HCT116 (cell line): ENCODE measurements at regions not wholly inside any gene's neighbourhood (a gene's known extent, or its start where the extent isn't known, plus 50 kb on each side); places are given as distances from the start of the nearest gene placed in this dataset.

Experiments used
- ATAC-seq: fragments of 200-7000 bp; cut with Tn5 transposase; 2 replicates; pipeline ENCODE4 v1.9.1; 2020; ENCODE audit warnings: mild to moderate bottlenecking, moderate library complexity
- BruUV-seq: library from RNA; stranded (reverse); fragments of 400-500 nt; replicated peaks from 2 replicates; lab custom pipeline; 2021; lab: Mats Ljungman, UMichigan
- CTCF ChIA-PET: fragments of 300-600 bp; sonication (Branson Sonifier 250); formaldehyde crosslinking; loops from one replicate; lab custom pipeline; 2021; ENCODE audit warnings: antibody characterized with exemption; lab: Charles Lee
- POLR2A ChIA-PET: fragments of 300-600, 350-600 bp; sonication (Branson Sonifier 250); formaldehyde crosslinking; loops from one replicate; lab custom pipeline; 2021; ENCODE audit warnings: antibody characterized with exemption; lab: Charles Lee
- RAD21 ChIA-PET, 2 experiments: fragments of 300-600 bp; sonication (Branson Sonifier 250); formaldehyde crosslinking; loops; one replicate each; lab custom pipeline; 2023; ENCODE audit warnings: low total read pairs in 2 of 2; ENCODE audit not compliant: uncharacterized antibody in 2 of 2, unreplicated experiment in 2 of 2, low non-redundant PET in 1 of 2; lab: Charles Lee
- DNase-seq: peaks from one replicate; pipeline ENCODE4 v3.0.0-alpha.2; 2010; ENCODE audit warnings: low read depth, low spot score
- H2AFZ ChIP-seq: fragments of 200-600 bp; shearing (Covaris generic), sonication (generic); 2 replicates; pipeline ENCODE4 v1.6.1; 2017; ENCODE audit warnings: low read depth, mixed run types, mixed read lengths, antibody characterized with exemption, low read length; ENCODE audit not compliant: poor library complexity, severe bottlenecking
- H3K27ac ChIP-seq: 2 replicates; pipeline ENCODE4 v1.5.1; 2012; ENCODE audit warnings: low read depth, low read length
- H3K27me3 ChIP-seq: fragments of 200-600 bp; sonication (generic); 2 replicates; pipeline ENCODE4 v1.6.1; 2016; ENCODE audit warnings: mixed run types, low read length, mixed read lengths; ENCODE audit not compliant: insufficient read depth
- H3K36me3 ChIP-seq, 2 experiments: fragments of 200-500 bp in 1 of 2; fragments of 200-600 bp in 1 of 2; sonication (Bioruptor generic) in 1 of 2; sonication (generic) in 1 of 2; 2 replicates each; pipeline versions ENCODE4 v1.5.1 to v1.6.1; 2014 to 2016; ENCODE audit warnings: low read length in 2 of 2, inconsistent platforms in 1 of 2, mixed read lengths in 1 of 2, mixed run types in 1 of 2; ENCODE audit not compliant: insufficient read depth in 2 of 2, control insufficient read depth in 1 of 2
- H3K4me1 ChIP-seq, 2 experiments: fragments of 200-600 bp in 1 of 2; sonication (generic) in 1 of 2; 2 replicates each; pipeline versions ENCODE4 v1.5.1 to v1.6.1; 2012 to 2017; ENCODE audit warnings: low read length in 2 of 2, inconsistent platforms in 1 of 2, mild to moderate bottlenecking in 1 of 2, mixed read lengths in 1 of 2, mixed run types in 1 of 2, moderate library complexity in 1 of 2; ENCODE audit not compliant: insufficient read depth in 2 of 2, control insufficient read depth in 1 of 2
- H3K4me2 ChIP-seq: fragments of 200-600 bp; sonication (generic); 2 replicates; pipeline ENCODE4 v1.6.1; 2017; ENCODE audit warnings: mixed run types, low read length, mixed read lengths
- H3K4me3 ChIP-seq, 2 experiments: fragments of 200-600 bp in 1 of 2; sonication (generic) in 1 of 2; replicated peaks in 1 of 2; 2 replicates each; pipeline ENCODE4 v1.5.1; 2011 to 2016; ENCODE audit warnings: low read length in 2 of 2, control low read depth in 1 of 2, low read depth in 1 of 2, mild to moderate bottlenecking in 1 of 2, mixed read lengths in 1 of 2, mixed run types in 1 of 2
- H3K79me2 ChIP-seq: fragments of 200-600 bp; sonication (generic); 2 replicates; pipeline ENCODE4 v1.6.1; 2017; ENCODE audit warnings: mild to moderate bottlenecking, mixed run types, low read length, moderate library complexity, mixed read lengths; ENCODE audit not compliant: insufficient read depth
- H3K9ac ChIP-seq: fragments of 200-600 bp; sonication (generic); 2 replicates; pipeline ENCODE4 v1.6.1; 2016; ENCODE audit warnings: low read length, mixed read lengths
- H3K9me2 ChIP-seq: fragments of 200-600 bp; sonication (generic), shearing (Covaris generic); 2 replicates; pipeline ENCODE4 v1.6.1; 2017; ENCODE audit warnings: mixed run types, mild to moderate bottlenecking, moderate library complexity; ENCODE audit not compliant: insufficient read depth
- H3K9me3 ChIP-seq, 2 experiments: fragments of 200-500 bp in 1 of 2; fragments of 200-600 bp in 1 of 2; sonication (Bioruptor generic) in 1 of 2; sonication (generic) in 1 of 2; 2 replicates each; pipeline ENCODE4 v1.6.1; 2014 to 2017; ENCODE audit warnings: low read length in 2 of 2, mixed read lengths in 2 of 2, inconsistent platforms in 1 of 2, low read depth in 1 of 2, mild to moderate bottlenecking in 1 of 2, mixed run types in 1 of 2, moderate library complexity in 1 of 2; ENCODE audit not compliant: control insufficient read depth in 1 of 2, insufficient read depth in 1 of 2
- H4K20me1 ChIP-seq: fragments of 200-600 bp; sonication (generic), shearing (Covaris generic); 2 replicates; pipeline ENCODE4 v1.6.1; 2017; ENCODE audit warnings: mixed run types, mild to moderate bottlenecking, moderate library complexity; ENCODE audit not compliant: insufficient read depth
- EGR1 ChIP-seq: IDR thresholded peaks from 2 replicates; pipeline ENCODE4 v1.6.1; 2012; ENCODE audit warnings: low read depth
- ELF1 ChIP-seq: IDR thresholded peaks from 2 replicates; pipeline ENCODE4 v1.6.1; 2012; ENCODE audit warnings: low read depth, borderline replicate concordance
- EZH2 ChIP-seq: fragments of 200-600 bp; sonication (generic); IDR thresholded peaks from 2 replicates; pipeline ENCODE4 v1.6.1; 2017; ENCODE audit warnings: antibody characterized with exemption, mixed run types
- FOSL1 ChIP-seq: IDR thresholded peaks from 2 replicates; pipeline ENCODE4 v1.6.1; 2012; ENCODE audit warnings: low read depth
- MAX ChIP-seq: IDR thresholded peaks from 2 replicates; pipeline ENCODE4 v1.6.1; 2012
- POLR2A ChIP-seq: IDR thresholded peaks from 2 replicates; pipeline ENCODE4 v1.7.0; 2011; ENCODE audit warnings: borderline replicate concordance; ENCODE audit not compliant: insufficient read depth, insufficient read length; ENCODE audit errors: extremely low read depth
- POLR2AphosphoS5 ChIP-seq: IDR thresholded peaks from 2 replicates; pipeline ENCODE4 v1.6.1; 2011; ENCODE audit warnings: mild to moderate bottlenecking, low read depth, low read length, moderate library complexity
- REST ChIP-seq: IDR thresholded peaks from 2 replicates; pipeline ENCODE4 v1.6.1; 2012; ENCODE audit warnings: low read depth
- SP1 ChIP-seq: IDR thresholded peaks from 2 replicates; pipeline ENCODE4 v1.6.1; 2012; ENCODE audit warnings: low read depth
- TCF7L2 ChIP-seq: IDR thresholded peaks from 2 replicates; pipeline ENCODE4 v1.7.0; 2011; ENCODE audit warnings: borderline replicate concordance, inconsistent platforms; ENCODE audit not compliant: insufficient read depth, insufficient read length; ENCODE audit errors: extremely low read depth
- ZBTB33 ChIP-seq: IDR thresholded peaks from 2 replicates; pipeline ENCODE4 v1.6.1; 2011; ENCODE audit warnings: mild to moderate bottlenecking, low read length, moderate library complexity; ENCODE audit not compliant: insufficient replicate concordance; ENCODE audit errors: extremely low read depth
- ZNF274 ChIP-seq: fragments of 200-500 bp; sonication (Bioruptor generic); IDR thresholded peaks from 2 replicates; pipeline ENCODE4 v1.6.1; 2014; ENCODE audit warnings: mild to moderate bottlenecking, low read depth, low read length, inconsistent platforms
- intact Hi-C: fragments of 100-400 bp; cut with micrococcal nuclease; formaldehyde crosslinking; loops from 2 replicates; pipeline ENCODE4 v1.10.0; 2022

- H3K79me2 ChIP-seq = no peaks in the 10 kb centered on the region
- H3K4me1 ChIP-seq = no peaks in the 10 kb centered on the region
- no peak for TF ChIP-seq ZNF274
- TF ChIP-seq ELF1 = no peak
- TF ChIP-seq REST = no peak
- no peak for TF ChIP-seq MAX
- no peak for TF ChIP-seq SP1
- no peak for TF ChIP-seq EGR1
- TF ChIP-seq EZH2 = no peak
- TF ChIP-seq TCF7L2 = no peak
- no peak for TF ChIP-seq POLR2A
- TF ChIP-seq FOSL1 = no peak
- no peak for TF ChIP-seq POLR2AphosphoS5
- TF ChIP-seq ZBTB33 = no peak
- DNase-seq = no peak
- H4K20me1 ChIP-seq = no peaks in the 10 kb centered on the region; the same call in 1 of the 2 replicates
- H3K36me3 ChIP-seq = no peaks in the 10 kb centered on the region
- POLR2A ChIA-PET = no interaction called here
- H3K27me3 ChIP-seq = no peaks in the 10 kb centered on the region
- no peak overlapping the region for H2AFZ ChIP-seq
- CTCF ChIA-PET = no interaction called here
- H3K9me3 ChIP-seq = no peaks in the 10 kb centered on the region
- H3K4me2 ChIP-seq = no peak overlapping the region
- ATAC-seq = no peak
- intact Hi-C loops = no loop called here
- H3K4me3 ChIP-seq = no peak overlapping the region
- H3K27ac ChIP-seq = no peak overlapping the region
- no TSS peak for BruUV-seq
- RAD21 ChIA-PET = no interaction called here
- no peak overlapping the region for H3K9ac ChIP-seq
- H3K9me2 ChIP-seq = no peaks in the 10 kb centered on the region
These were observed 389.3 kb downstream of the MCTP2 start for GRCh38 chr15:94620632-94621031.
